Body of pancreas (tissue), 4 donors: ENCODE measurements at regions not wholly inside any gene's neighbourhood (a gene's known extent, or its start where the extent isn't known, plus 50 kb on each side); places are given as distances from the start of the nearest gene placed in this dataset.

Experiments used
- CTCF ChIP-seq, 7 experiments: fragments of 450-650 bp in 4 of 7; fragments of 200-600 bp in 3 of 7; sonication (generic) in 3 of 7; IDR thresholded peaks; one replicate each; pipeline ENCODE4 v1.5.1; 2016 to 2019; ENCODE audit warnings: antibody characterized with exemption in 7 of 7
- POLR2A ChIP-seq, 3 donors: fragments of 450-650 bp; IDR thresholded peaks; one replicate each; pipeline ENCODE4 v1.6.1; 2016; ENCODE audit warnings: antibody characterized with exemption in 3 of 3, mild to moderate bottlenecking in 2 of 3

- TF ChIP-seq CTCF (IDR thresholded peaks at IDR 0.05) (no peak), POLR2A (IDR thresholded peaks at IDR 0.05) (no peak)
These were observed 66.9 kb upstream of the THBS1 start for GRCh38 chr15:39513936-39514335.
